ENCODE measurements at regions not wholly inside any gene's neighbourhood (a gene's known extent, or its start where the extent isn't known, plus 50 kb on each side); places are given as distances from the start of the nearest gene placed in this dataset.

- TF ChIP-seq EZH2 (IDR thresholded peaks at IDR 0.05; ENCODE audit: borderline replicate concordance, insufficient read depth, low read depth, low read length, poor library complexity, severe bottlenecking): no peak
- no peak for TF ChIP-seq CTCF (IDR thresholded peaks at IDR 0.05)
These were observed 259.4 kb upstream of the CD180 start for GRCh38 chr5:67455970-67456369.

Measured in B cell (primary cell).